Embryonic facial prominence (tissue), 1 donor: ENCODE measurements at regions not wholly inside any gene's neighbourhood (a gene's known extent, or its start where the extent isn't known, plus 50 kb on each side); places are given as distances from the start of the nearest gene placed in this dataset.

ENCODE experiments used
- DNase-seq: peaks from one replicate; pipeline ENCODE4 v3.0.0-alpha.2; 2016; ENCODE audit errors: extremely low spot score

DNA sequence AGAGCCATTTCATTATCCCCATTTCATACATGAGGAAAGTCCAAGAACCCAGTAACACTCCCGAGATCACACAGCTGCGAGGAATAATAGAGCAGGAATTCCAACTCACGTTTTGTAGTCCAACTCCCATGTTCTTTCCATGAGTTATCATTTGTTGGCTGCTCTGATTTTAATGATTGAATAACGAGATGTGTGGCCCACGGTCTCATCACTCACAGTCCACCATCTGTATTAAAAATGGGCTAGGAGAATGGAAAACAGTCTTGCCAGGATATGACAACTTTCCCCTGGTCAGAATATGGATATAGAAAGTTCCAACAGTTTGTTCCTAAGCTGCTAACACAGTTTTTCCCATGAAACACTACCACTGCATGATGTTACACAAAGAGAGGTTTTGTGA, 147.5 kb downstream of the METTL4 start:
- no peak for DNase-seq

DNA sequence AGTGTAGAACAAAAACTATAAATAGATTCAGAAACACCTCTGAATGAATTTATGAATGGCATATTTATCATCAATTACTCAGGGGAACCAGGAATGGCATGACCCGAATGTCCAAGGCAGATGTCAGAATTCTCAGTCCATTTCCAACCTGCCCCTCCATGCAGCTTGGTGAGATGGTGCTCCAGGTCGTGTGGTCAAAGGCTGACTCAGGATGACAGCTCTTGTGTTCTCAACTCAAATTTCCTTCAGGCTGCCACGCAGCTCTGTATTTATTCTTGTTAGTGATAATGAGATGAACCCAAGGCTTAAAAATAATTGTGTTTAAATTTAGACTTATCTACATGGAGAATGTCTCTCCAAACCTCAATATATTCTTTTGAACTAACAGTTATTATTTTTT, 146.9 kb downstream of the METTL4 start:
- no peak for DNase-seq

DNA sequence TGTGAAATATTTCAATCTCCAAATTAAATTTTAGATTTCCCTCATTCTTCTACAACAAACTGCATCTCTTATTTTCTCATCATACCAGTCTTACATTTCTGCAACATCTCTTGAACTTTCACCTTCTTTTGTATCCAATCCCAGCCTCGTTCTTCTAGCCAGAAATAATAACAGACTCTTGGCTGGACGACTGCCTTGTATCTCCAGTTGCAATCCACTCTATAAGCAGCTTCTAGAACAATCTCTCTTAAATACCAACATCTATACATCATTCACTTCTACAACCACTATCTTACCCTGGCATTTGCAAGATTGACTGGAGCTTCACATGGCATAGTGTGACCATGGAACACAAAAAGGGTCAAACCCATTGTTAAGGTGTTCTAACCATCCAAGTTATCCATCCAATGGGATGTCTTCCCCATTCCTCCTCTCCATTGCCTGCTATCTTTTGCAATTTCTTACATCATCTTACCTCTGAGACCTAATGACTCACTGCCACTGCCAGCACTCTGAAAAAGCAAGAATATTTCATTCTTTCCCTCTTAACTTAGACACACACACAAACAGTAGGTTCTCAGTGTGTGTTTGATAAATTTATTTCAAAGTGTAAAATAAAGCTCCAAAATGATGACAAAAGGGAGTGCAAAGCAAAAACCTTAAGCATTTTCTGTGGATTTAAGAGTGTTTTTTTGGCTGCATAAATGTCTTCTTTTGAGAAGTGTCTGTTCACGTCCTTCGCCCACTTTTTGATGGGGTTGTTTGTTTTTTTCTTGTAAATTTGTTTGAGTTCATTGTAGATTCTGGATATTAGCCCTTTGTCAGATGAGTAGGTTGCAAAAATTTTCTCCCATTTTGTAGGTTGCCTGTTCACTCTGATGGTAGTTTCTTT, 145.6 kb downstream of the METTL4 start:
- DNase-seq: no peak

DNA sequence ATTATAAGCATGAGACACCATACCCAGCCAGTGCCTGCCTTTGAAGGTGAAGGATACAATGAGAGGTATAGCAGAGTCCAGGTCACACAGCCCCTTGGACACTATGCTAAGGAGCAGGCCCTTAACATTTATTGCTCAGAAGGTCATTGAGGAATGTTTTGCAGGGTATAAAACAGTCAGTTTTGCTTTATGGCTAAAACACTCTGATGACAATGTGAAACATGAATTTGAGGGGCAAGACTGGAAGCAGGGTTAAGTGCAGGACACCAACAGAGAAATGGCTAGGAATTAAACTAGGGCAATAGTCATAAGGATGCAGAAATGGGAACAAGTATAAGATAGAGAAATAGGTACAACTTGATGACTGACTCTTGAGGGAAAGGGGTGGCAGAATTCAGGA, 141.1 kb downstream of the METTL4 start:
- no peak for DNase-seq

DNA sequence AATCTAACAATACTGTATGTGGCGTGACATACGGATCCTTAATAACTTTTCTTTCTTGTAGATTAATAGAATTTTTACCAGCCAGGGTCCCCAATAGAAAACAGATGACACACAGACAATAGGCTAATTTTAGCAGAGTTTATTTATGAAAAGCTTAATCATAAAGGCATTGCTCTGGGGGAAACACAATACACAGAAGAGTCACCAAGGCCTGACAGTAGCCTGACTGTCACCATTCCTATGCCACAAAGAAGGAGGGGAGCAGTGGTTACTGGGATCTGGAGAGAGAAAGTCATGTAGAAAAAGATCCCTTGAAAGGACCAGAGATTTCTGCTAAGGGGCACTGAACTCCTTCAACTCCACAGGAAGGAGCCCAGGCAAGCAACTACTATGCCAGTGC, 139.5 kb downstream of the METTL4 start:
- DNase-seq: no peak

DNA sequence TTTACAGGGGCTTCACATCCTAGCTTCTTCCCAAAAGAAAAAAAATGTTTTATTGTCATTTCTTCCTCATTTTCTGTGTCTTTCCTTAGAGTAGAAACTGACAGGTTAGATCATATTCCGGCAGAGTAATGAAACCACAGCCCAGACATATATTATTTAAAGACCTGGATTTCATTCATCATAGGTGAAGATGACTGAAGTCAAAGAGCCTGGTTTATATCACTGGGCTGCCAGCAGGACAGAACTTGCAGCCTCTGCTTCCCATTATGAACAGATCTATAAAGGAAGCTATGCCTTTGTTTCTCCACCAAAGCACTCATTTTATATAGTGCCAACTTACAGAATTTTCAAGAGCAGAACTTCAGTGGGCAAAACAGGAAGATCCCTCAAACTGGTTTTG, 137.9 kb downstream of the METTL4 start:
- DNase-seq: no peak

DNA sequence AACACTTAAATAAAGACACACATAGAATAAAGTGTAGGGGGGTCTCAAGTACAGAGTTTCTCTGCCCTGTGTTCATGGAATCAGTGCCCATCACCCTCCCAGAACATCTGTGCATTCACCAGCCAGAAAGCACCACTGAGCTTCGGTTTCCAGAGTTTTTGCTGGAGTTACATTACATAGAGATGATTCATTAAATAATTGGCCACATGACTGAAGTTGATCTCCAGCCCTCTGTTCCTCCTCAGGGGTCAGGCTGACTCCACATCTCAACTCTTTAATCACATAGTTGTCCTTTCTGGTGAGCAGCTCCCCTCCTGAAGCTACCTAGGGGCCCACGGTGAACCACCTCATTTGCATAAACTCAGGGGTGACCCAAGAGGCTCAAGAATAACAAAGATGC, 129.8 kb downstream of the METTL4 start:
- no peak for DNase-seq

GRCh38 chr18:2442006-2442405, 129.3 kb downstream of the METTL4 start:
- no peak for DNase-seq

GRCh38 chr18:2442726-2443275, 128.5 kb downstream of the METTL4 start:
- DNase-seq: no peak

DNA sequence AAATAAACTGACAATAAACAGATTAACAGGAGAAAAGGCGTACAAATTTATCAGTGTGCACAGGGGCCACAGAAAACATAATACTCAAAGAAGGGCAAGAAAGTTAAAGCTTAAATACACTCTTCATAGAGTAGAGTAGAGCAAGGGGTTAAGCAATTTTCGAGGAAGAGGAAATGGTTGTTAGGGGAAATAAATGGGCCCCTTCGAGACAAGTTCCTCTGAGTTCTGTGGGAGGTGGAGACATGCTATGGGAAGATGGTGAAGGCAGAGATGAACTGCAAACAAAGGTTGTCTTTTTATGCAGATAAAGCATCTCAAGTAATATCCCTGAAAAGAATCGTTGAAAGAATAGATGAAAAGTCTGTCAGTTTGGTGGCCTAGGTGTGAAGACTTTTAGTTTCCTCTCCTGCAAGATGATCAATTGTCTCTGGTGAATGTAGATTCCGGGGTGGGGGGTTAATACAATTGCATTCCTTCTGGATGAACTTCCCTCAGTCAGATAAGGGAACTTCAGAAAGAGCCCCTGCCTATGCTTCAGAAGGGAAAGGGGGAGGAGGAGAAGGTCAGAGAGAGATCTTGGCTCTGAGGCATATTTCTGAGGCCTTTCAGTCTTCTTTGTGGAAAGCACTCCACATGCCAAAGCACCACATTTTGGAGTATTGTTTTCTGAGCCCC, 127.0 kb downstream of the METTL4 start:
- DNase-seq: no peak

GRCh38 chr18:2448565-2449151, 122.6 kb downstream of the METTL4 start:
- no peak for DNase-seq

DNA sequence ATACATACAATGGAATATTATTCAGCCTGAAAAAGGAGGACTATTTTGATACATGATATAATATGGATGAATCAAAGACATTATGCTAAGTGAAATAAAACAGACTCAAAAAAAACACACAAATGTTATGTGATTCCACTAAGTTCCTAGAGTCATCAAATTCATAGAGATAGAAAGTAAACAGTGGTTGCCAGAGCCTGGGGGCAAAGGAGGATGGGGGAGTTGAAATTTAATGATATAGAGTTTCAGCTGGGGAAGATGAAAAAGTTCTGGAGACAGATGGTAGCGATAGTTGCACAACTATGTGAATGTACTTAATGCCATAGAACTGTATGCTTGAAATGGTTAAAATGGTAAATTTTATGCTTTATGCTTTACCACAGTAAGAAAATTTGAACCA, 119.7 kb downstream of the METTL4 start:
- no peak for DNase-seq

GRCh38 chr18:2459886-2460285, 111.4 kb downstream of the METTL4 start:
- DNase-seq: no peak

DNA sequence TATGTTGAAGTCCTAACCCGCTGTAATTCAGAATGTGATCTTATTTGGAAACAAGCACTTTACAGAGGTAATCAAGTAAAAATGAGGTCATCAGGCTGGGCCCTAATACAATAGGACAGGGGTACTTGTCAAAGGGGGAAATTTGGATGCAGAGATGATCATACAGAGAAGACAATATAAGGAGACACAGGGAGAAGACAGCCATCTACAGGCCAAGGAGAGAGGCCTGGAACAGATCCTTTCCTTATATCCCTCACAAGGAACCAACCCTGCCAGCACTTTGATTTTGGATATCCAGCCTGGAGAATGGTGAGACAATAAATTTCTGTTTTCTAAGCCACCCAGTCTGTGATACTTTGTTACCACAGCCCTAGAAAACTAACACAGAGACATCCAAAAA, 104.3 kb downstream of the METTL4 start:
- no peak for DNase-seq

DNA sequence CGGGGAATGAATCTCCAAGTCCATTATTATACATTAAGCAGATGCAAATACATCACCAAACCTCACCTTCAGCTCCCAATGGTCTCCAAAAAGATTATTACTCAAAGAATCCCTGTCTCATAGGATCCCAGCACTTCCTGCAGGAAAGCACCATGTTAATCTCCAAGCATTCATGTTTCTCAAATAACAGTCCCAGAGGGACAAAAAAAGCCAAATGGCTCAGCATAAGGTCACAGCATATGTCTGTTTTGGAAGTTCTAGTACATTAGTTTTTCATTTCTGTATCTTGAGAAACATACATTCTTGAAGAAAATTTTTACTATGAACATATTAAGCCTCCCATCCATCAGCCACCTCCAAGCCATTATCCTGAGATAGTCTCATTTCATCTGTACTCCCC, 103.3 kb downstream of the METTL4 start:
- DNase-seq: no peak

DNA sequence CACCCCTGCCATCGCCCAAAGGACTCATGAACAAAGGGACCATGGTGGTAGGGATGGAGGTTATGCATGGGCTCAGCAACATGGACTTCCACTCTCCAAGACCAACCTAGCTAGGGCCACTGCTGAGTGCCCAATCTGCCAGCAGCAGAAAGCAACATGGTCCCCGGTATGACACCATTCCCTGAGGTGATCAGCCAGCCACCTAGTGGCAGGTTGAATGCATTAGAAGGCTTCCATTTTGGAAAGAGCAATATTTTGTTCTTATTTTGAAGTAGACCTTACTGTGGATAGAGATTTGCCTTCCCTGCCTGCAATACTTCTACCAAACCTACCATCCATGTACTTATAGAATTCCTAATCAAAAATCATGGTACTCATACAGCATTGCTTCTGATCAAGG, 99.8 kb downstream of the METTL4 start:
- no peak for DNase-seq

GRCh38 chr18:2478662-2479061, 92.6 kb downstream of the METTL4 start:
- DNase-seq: no peak

DNA sequence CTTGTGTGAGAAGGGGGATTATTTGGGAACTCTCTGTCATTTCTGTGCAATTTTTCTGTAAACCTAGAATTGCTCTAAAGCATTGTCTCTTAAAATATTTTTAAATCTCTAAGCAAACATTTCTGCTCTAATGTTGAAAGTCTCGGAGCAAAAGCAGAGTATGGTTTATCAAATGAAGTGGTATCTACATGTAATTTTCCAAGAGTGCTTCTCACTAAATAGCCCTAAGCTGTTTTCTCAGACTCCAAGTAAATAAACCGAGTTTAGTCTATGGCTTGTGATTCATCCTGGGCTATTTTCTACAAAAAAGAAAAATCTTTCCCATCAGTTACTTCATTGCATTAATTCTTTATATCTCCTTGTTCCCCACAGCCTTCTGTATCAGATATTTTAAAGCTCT, 90.8 kb downstream of the METTL4 start:
- DNase-seq: no peak

DNA sequence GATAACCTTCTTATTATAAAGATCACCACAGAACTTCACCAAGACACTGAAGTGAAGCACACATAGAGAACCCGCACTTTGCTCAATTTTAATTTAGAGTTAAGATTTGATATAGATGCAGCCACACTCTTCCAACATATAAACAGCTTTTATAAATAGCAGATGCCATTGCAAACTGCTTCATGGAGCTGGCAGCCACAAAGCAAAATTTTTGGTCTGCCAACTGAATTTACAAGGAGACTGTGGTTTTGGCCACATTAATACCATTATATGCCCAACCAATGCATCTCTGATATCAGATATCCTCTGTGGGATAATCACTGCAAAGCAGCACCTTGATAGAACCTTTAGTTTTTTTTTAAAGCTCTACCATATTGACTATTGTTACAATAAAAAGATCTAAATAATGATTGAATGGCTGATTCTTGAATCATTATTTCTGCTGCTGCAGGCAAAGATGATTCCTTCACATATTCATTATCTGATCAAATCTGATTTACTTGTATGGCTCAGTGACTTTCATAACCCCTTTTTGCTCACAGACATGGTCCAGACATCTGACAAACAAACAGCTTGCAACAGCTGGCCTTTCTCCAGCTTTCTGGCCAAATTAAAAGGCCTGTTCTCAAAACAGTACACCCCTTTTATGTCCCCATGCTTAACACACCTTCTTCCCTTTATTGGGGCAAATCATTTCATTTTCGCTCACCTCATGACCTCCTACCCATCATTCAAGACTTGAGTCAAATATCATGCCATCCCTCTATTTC, 88.4 kb downstream of the METTL4 start:
- no peak for DNase-seq

GRCh38 chr18:2485983-2486382, 85.3 kb downstream of the METTL4 start:
- DNase-seq: no peak

DNA sequence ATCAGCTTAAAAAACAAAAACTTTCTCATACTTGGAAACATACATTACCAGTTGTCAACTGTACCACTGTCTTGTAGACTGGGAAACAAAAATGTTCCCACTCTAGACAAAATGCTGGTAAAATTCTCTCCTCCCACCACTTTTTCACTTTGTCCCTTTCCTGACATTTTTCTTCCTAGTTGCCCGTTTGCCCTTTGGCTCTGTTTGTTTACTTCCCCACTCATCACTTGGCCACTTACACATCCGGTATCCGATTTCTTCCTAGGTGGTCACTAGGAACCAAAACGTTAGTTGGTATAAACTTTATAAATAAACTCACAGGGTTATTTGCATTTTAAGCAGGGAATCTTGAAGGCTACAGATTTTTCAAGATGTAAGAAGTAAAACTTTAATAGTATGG, 84.9 kb downstream of the METTL4 start:
- no peak for DNase-seq
